Panc1 (cell line): ENCODE measurements at regions not wholly inside any gene's neighbourhood (a gene's known extent, or its start where the extent isn't known, plus 50 kb on each side); places are given as distances from the start of the nearest gene placed in this dataset.

Source experiments
- ATAC-seq: fragments of 200-7000 bp; cut with Tn5 transposase; 2 replicates; pipeline ENCODE4 v1.9.1; 2020; ENCODE audit warnings: mild to moderate bottlenecking, moderate library complexity
- BruUV-seq: library from RNA; stranded (reverse); fragments of 400-500 nt; replicated peaks from 2 replicates; lab custom pipeline; 2021; lab: Mats Ljungman, UMichigan
- CTCF ChIA-PET: fragments of 300-600 bp; sonication (Branson Sonifier 250); formaldehyde crosslinking; loops from one replicate; lab custom pipeline; 2022; ENCODE audit warnings: antibody characterized with exemption; lab: Charles Lee
- POLR2A ChIA-PET: fragments of 300-600 bp; sonication (Branson Sonifier 250); formaldehyde crosslinking; loops from one replicate; lab custom pipeline; 2022; ENCODE audit warnings: antibody characterized with exemption; lab: Charles Lee
- DNase-seq: peaks from one replicate; pipeline ENCODE4 v3.0.0-alpha.2; 2010; ENCODE audit warnings: low read depth, low spot score
- H3K27ac ChIP-seq: 2 replicates; pipeline ENCODE4 v1.5.1; 2011; ENCODE audit warnings: mild to moderate bottlenecking, low read length, inconsistent platforms
- H3K27me3 ChIP-seq: fragments of 200-500 bp; sonication (Bioruptor generic); 2 replicates; pipeline ENCODE4 v1.6.0; 2014; ENCODE audit warnings: low read length, inconsistent platforms; ENCODE audit not compliant: control insufficient read depth, insufficient read depth
- H3K36me3 ChIP-seq: fragments of 200-500 bp; sonication (Bioruptor generic); 2 replicates; pipeline ENCODE4 v1.5.1; 2014; ENCODE audit warnings: inconsistent platforms, mild to moderate bottlenecking, low read length, moderate library complexity; ENCODE audit not compliant: control insufficient read depth, insufficient read depth
- H3K4me1 ChIP-seq: 2 replicates; pipeline ENCODE4 v1.5.1; 2011; ENCODE audit warnings: inconsistent platforms, mild to moderate bottlenecking, low read length, moderate library complexity; ENCODE audit not compliant: control insufficient read depth, insufficient read depth
- H3K4me3 ChIP-seq, 2 experiments: 2 replicates each; pipeline ENCODE4 v1.5.1; 2011 to 2012; ENCODE audit warnings: low read depth in 2 of 2, low read length in 2 of 2, mild to moderate bottlenecking in 2 of 2, inconsistent platforms in 1 of 2, moderate library complexity in 1 of 2
- H3K9me3 ChIP-seq: fragments of 200-500 bp; sonication (Bioruptor generic); 2 replicates; pipeline ENCODE4 v1.5.1; 2014; ENCODE audit warnings: low read depth, mild to moderate bottlenecking, inconsistent platforms, low read length, moderate library complexity; ENCODE audit not compliant: control insufficient read depth, insufficient read depth
- CTCF ChIP-seq: fragments of 450-650 bp; IDR thresholded peaks from 2 replicates; pipeline ENCODE4 v1.5.1; 2017; ENCODE audit warnings: mild to moderate bottlenecking
- POLR2AphosphoS5 ChIP-seq: IDR thresholded peaks from 2 replicates; pipeline ENCODE4 v1.6.1; 2012; ENCODE audit warnings: mild to moderate bottlenecking, low read depth, low read length, moderate library complexity
- REST ChIP-seq, 2 experiments: IDR thresholded peaks; 2 replicates each; pipeline ENCODE4 v1.6.1; 2011 to 2012; ENCODE audit warnings: low read depth in 2 of 2, control low read depth in 1 of 2, low read length in 1 of 2, mild to moderate bottlenecking in 1 of 2, moderate library complexity in 1 of 2; ENCODE audit not compliant: insufficient read depth in 1 of 2
- SIN3A ChIP-seq: IDR thresholded peaks from 2 replicates; pipeline ENCODE4 v1.6.1; 2012; ENCODE audit warnings: low read depth, mild to moderate bottlenecking, low read length, moderate library complexity, borderline replicate concordance; ENCODE audit not compliant: insufficient read depth
- TCF7L2 ChIP-seq: IDR thresholded peaks from 2 replicates; pipeline ENCODE4 v1.6.1; 2011; ENCODE audit warnings: mild to moderate bottlenecking, low read depth, low read length, inconsistent platforms
- in situ Hi-C: cut with HindIII; loops from 2 replicates; pipeline ENCODE4 v1.10.0; 2016; ENCODE audit warnings: low sequenced_read_pairs, low pct_unique_long_range_greater_than_20kb
- intact Hi-C: fragments of 100-400 bp; cut with micrococcal nuclease; formaldehyde crosslinking; loops from one replicate; pipeline ENCODE4 v1.10.0; 2022; ENCODE audit not compliant: unreplicated experiment

GRCh38 chr5:29230591-29230990, 1962.9 kb upstream of the CDH6 start:
- ATAC-seq (no peak), DNase-seq (no peak)
- Histone ChIP-seq H3K36me3 (no peaks in the 10 kb centered on the region), H3K27ac (no peak overlapping the region), H3K9me3 (no peaks in the 10 kb centered on the region), H3K27me3 (no peaks in the 10 kb centered on the region), H3K4me1 (no peaks in the 10 kb centered on the region), H3K4me3 (no peak overlapping the region)
- POLR2A ChIA-PET: no interaction called here
- intact Hi-C loops: no loop called here
- in situ Hi-C loops: no loop called here
- BruUV-seq: no TSS peak
- TF ChIP-seq TCF7L2 (no peak), REST (IDR thresholded peaks at IDR 0.05; ENCODE audit: insufficient read depth in 1 of 2, low read depth in 2 of 2, low read length in 1 of 2) (no peak), CTCF (no peak), POLR2AphosphoS5 (no peak), SIN3A (no peak)
- CTCF ChIA-PET: no interaction called here

GRCh38 chr5:29229461-29229860, 1964.0 kb upstream of the CDH6 start:
- ATAC-seq (no peak), DNase-seq (no peak)
- no peaks in the 10 kb centered on the region for H3K9me3 ChIP-seq
- in situ Hi-C loops (no loop called here), intact Hi-C loops (no loop called here)
- ChIA-PET POLR2A (no interaction called here), CTCF (no interaction called here)
- no peak overlapping the region for H3K4me3 ChIP-seq
- no peaks in the 10 kb centered on the region for H3K36me3 ChIP-seq
- BruUV-seq: no TSS peak
- no peak for TF ChIP-seq TCF7L2
- no peak for TF ChIP-seq REST (IDR thresholded peaks at IDR 0.05; ENCODE audit: insufficient read depth in 1 of 2, low read depth in 2 of 2, low read length in 1 of 2)
- no peak for TF ChIP-seq CTCF
- no peak for TF ChIP-seq SIN3A
- TF ChIP-seq POLR2AphosphoS5: no peak
- no peaks in the 10 kb centered on the region for H3K4me1 ChIP-seq
- H3K27ac ChIP-seq: no peak overlapping the region
- H3K27me3 ChIP-seq: no peaks in the 10 kb centered on the region
